H9 (cell line): ENCODE measurements at regions not wholly inside any gene's neighbourhood (a gene's known extent, or its start where the extent isn't known, plus 50 kb on each side); places are given as distances from the start of the nearest gene placed in this dataset.
A peak's percentile ranks its signal among the peaks of the same experiment; 100 is the strongest.

Experiments used
- DNase-seq: peaks from one replicate; pipeline ENCODE4 v3.0.0-alpha.2; 2017
- H2AFZ ChIP-seq: one replicate; pipeline ENCODE4 v1.6.1; 2013; ENCODE audit warnings: mild to moderate bottlenecking, low read length, control low read depth, moderate library complexity
- H2AK5ac ChIP-seq: 2 replicates; pipeline ENCODE4 v1.6.1; 2013; ENCODE audit warnings: low read length, control low read depth, mixed read lengths; ENCODE audit not compliant: insufficient read length
- H2BK120ac ChIP-seq: one replicate; pipeline ENCODE4 v1.6.1; 2013; ENCODE audit warnings: low read depth, mild to moderate bottlenecking, low read length, control low read depth, inconsistent platforms; ENCODE audit not compliant: poor library complexity, severe bottlenecking
- H2BK12ac ChIP-seq: 2 replicates; pipeline ENCODE4 v1.6.1; 2013; ENCODE audit warnings: low read length, control low read depth, mixed read lengths, low read depth; ENCODE audit not compliant: insufficient read length
- H2BK15ac ChIP-seq: 2 replicates; pipeline ENCODE4 v1.6.1; 2013; ENCODE audit warnings: low read depth, low read length, control low read depth
- H2BK20ac ChIP-seq: one replicate; pipeline ENCODE4 v1.6.1; 2013; ENCODE audit warnings: low read depth, mild to moderate bottlenecking, low read length, control low read depth, inconsistent platforms; ENCODE audit not compliant: poor library complexity, severe bottlenecking
- H2BK5ac ChIP-seq: 2 replicates; pipeline ENCODE4 v1.6.1; 2013; ENCODE audit warnings: low read length, control low read depth, mixed read lengths; ENCODE audit not compliant: insufficient read length
- H3K14ac ChIP-seq: 2 replicates; pipeline ENCODE4 v1.6.1; 2013; ENCODE audit warnings: low read length, control low read depth; ENCODE audit not compliant: insufficient read depth
- H3K18ac ChIP-seq: 2 replicates; pipeline ENCODE4 v1.6.1; 2013; ENCODE audit warnings: low read depth, mild to moderate bottlenecking, mixed read lengths, low read length, control low read depth; ENCODE audit not compliant: insufficient read length
- H3K23ac ChIP-seq: 2 replicates; pipeline ENCODE4 v1.6.1; 2013; ENCODE audit warnings: low read length, control low read depth, mixed read lengths, low read depth; ENCODE audit not compliant: insufficient read length
- H3K23me2 ChIP-seq: 2 replicates; pipeline ENCODE4 v1.6.1; 2013; ENCODE audit warnings: low read depth, mild to moderate bottlenecking, mixed read lengths, low read length, control low read depth; ENCODE audit not compliant: insufficient read length, poor library complexity, severe bottlenecking
- H3K27ac ChIP-seq: 2 replicates; pipeline ENCODE4 v1.5.1; 2013; ENCODE audit warnings: low read length, control low read depth, mixed read lengths, low read depth; ENCODE audit not compliant: insufficient read length
- H3K27me3 ChIP-seq: 2 replicates; pipeline ENCODE4 v1.6.1; 2013; ENCODE audit warnings: low read length, control low read depth, inconsistent platforms; ENCODE audit not compliant: insufficient read depth
- H3K4ac ChIP-seq: 2 replicates; pipeline ENCODE4 v1.6.1; 2013; ENCODE audit warnings: low read depth, mild to moderate bottlenecking, control low read depth, inconsistent platforms, low read length, moderate library complexity
- H3K4me1 ChIP-seq: 2 replicates; pipeline ENCODE4 v1.6.1; 2013; ENCODE audit warnings: low read length, control low read depth, inconsistent platforms; ENCODE audit not compliant: insufficient read depth
- H3K4me2 ChIP-seq: 2 replicates; pipeline ENCODE4 v1.6.1; 2013; ENCODE audit warnings: low read length, control low read depth, mixed read lengths; ENCODE audit not compliant: insufficient read length, insufficient read depth
- H3K56ac ChIP-seq: 2 replicates; pipeline ENCODE4 v1.6.1; 2013; ENCODE audit warnings: low read depth, mild to moderate bottlenecking, mixed read lengths, low read length, control low read depth; ENCODE audit not compliant: insufficient read length
- H3K79me1 ChIP-seq: 2 replicates; pipeline ENCODE4 v1.6.1; 2013; ENCODE audit warnings: low read depth, mild to moderate bottlenecking, moderate library complexity, low read length, control low read depth, inconsistent platforms; ENCODE audit not compliant: insufficient read depth, poor library complexity, severe bottlenecking
- H3K79me2 ChIP-seq: 2 replicates; pipeline ENCODE4 v1.6.1; 2013; ENCODE audit warnings: low read length, control low read depth, inconsistent platforms; ENCODE audit not compliant: insufficient read depth
- H3K9ac ChIP-seq: 2 replicates; pipeline ENCODE4 v1.6.1; 2013; ENCODE audit warnings: low read length, control low read depth, mixed read lengths; ENCODE audit not compliant: insufficient read length; ENCODE audit errors: extremely low read depth
- H3K9me3 ChIP-seq: one replicate; pipeline ENCODE4 v1.6.1; 2013; ENCODE audit warnings: low read depth, low read length, inconsistent platforms; ENCODE audit not compliant: control insufficient read depth
- H3T11ph ChIP-seq: one replicate; pipeline ENCODE4 v1.6.1; 2013; ENCODE audit warnings: mild to moderate bottlenecking, low read length, control low read depth, inconsistent platforms
- H4K20me1 ChIP-seq: one replicate; pipeline ENCODE4 v1.6.1; 2013; ENCODE audit not compliant: control insufficient read depth, insufficient read length, insufficient read depth
- H4K5ac ChIP-seq: 2 replicates; pipeline ENCODE4 v1.6.1; 2013; ENCODE audit warnings: low read depth, mild to moderate bottlenecking, mixed read lengths, low read length, control low read depth; ENCODE audit not compliant: insufficient read length
- H4K8ac ChIP-seq: replicated peaks from 2 replicates; pipeline ENCODE4 v1.6.1; 2013; ENCODE audit warnings: low read length, control low read depth, mixed read lengths, low read depth; ENCODE audit not compliant: insufficient read length
- H4K91ac ChIP-seq: 2 replicates; pipeline ENCODE4 v1.6.1; 2013; ENCODE audit warnings: low read depth, mild to moderate bottlenecking, moderate library complexity, mixed read lengths, low read length, control low read depth; ENCODE audit not compliant: insufficient read length
- H3K27ac Mint-ChIP-seq, 3 experiments: 2 replicates in 2 of 3; 3 replicates in 1 of 3; pipeline ENCODE4 v1.8.0; 2020 to 2021; ENCODE audit warnings: mixed read lengths in 3 of 3, mild to moderate bottlenecking in 1 of 3, moderate library complexity in 1 of 3
- H3K27me3 Mint-ChIP-seq: 2 replicates; pipeline ENCODE4 v1.8.0; 2021; ENCODE audit warnings: low read depth, mild to moderate bottlenecking, moderate library complexity, mixed read lengths
- H3K36me3 Mint-ChIP-seq, 3 experiments: 2 replicates in 2 of 3; 3 replicates in 1 of 3; pipeline ENCODE4 v1.8.0; 2020 to 2021; ENCODE audit warnings: low read depth in 3 of 3, mixed read lengths in 3 of 3; ENCODE audit not compliant: insufficient read depth in 1 of 3
- H3K4me1 Mint-ChIP-seq, 2 experiments: 2 replicates each; pipeline ENCODE4 v1.8.0; 2020; ENCODE audit warnings: mixed read lengths in 2 of 2
- H3K4me3 Mint-ChIP-seq, 2 experiments: 2 replicates in 1 of 2; 3 replicates in 1 of 2; pipeline ENCODE4 v1.8.0; 2020 to 2021; ENCODE audit warnings: mild to moderate bottlenecking in 2 of 2, mixed read lengths in 2 of 2, moderate library complexity in 1 of 2
- H3K9me3 Mint-ChIP-seq, 2 experiments: 2 replicates in 1 of 2; 3 replicates in 1 of 2; pipeline ENCODE4 v1.8.0; 2020; ENCODE audit warnings: mild to moderate bottlenecking in 2 of 2, mixed read lengths in 2 of 2, moderate library complexity in 1 of 2
- CTCF ChIP-seq: fragments of 200-600 bp; sonication (generic); conservative IDR thresholded peaks from 3 replicates; pipeline ENCODE4 v1.8.0; 2021; ENCODE audit warnings: antibody characterized with exemption, mild to moderate bottlenecking
- WGBS: extraction: QIAGEN DNeasy Blood & Tissue Kit; methylation state at CpG from one replicate; pipeline ENCODE4 v1.1.7; 2013; ENCODE audit warnings: missing lambda C conversion rate, low lambda C conversion rate, mixed read lengths; ENCODE audit not compliant: insufficient read length; ENCODE audit errors: extremely low coverage; 5-methylcytosine and 5-hydroxymethylcytosine counted together

- H3K4me3 Mint-ChIP-seq: peak overlapping the region in 1 of 2 experiments; percentile 22; a peak in 1 of 5 replicates
- no CpG with 5 or more reads among the region's 11 CpGs for WGBS
- Histone ChIP-seq H2BK5ac (no peak overlapping the region), H2BK20ac (no peak overlapping the region), H4K8ac (no peak overlapping the region), H2BK12ac (no peak overlapping the region), H3K79me2 (no peaks in the 10 kb centered on the region), H2AK5ac (no peak overlapping the region), H2BK15ac (no peak overlapping the region), H3K56ac (no peak overlapping the region), H4K91ac (no peak overlapping the region), H3K14ac (no peak overlapping the region; the same call in 1 of the 2 replicates), H3T11ph (no peak overlapping the region), H3K23ac (no peak overlapping the region), H3K23me2 (no peaks in the 10 kb centered on the region), H2BK120ac (no peak overlapping the region), H4K5ac (no peak overlapping the region), H3K4me2 (no peak overlapping the region), H3K27me3 (no peaks in the 10 kb centered on the region), H3K9ac (no peak overlapping the region), H2AFZ (no peak overlapping the region), H3K4me1 (no peaks in the 10 kb centered on the region; the same call in 1 of the 2 replicates), H3K27ac (no peak overlapping the region), H4K20me1 (no peaks in the 10 kb centered on the region), H3K9me3 (no peaks in the 10 kb centered on the region), H3K4ac (no peak overlapping the region), H3K18ac (no peak overlapping the region), H3K79me1 (no peaks in the 10 kb centered on the region)
- H3K27me3 Mint-ChIP-seq: peaks cover 2% of the 10 kb centered on the region
- no peak for TF ChIP-seq CTCF
- H3K27ac Mint-ChIP-seq: peak overlapping the region in 1 of 3 experiments; percentile 47; a peak in 1 of 7 replicates
- DNase-seq: no peak
- H3K36me3 Mint-ChIP-seq: no peaks in the 10 kb centered on the region
- no peaks in the 10 kb centered on the region; a peak in 1 of 5 replicates for H3K9me3 Mint-ChIP-seq
- H3K4me1 Mint-ChIP-seq: peaks cover 15 to 28% of the 10 kb centered on the region in 2 experiments
These were observed 100.8 kb upstream of the TARDBP start for GRCh38 chr1:10911490-10912166.
